HG03442 (cell line): ENCODE measurements at regions not wholly inside any gene's neighbourhood (a gene's known extent, or its start where the extent isn't known, plus 50 kb on each side); places are given as distances from the start of the nearest gene placed in this dataset.

Experiments used
- ATAC-seq: cut with Tn5 transposase; IDR thresholded peaks from one replicate; pipeline ENCODE4 v1.9.1; 2021; ENCODE audit warnings: mild to moderate bottlenecking, moderate library complexity; ENCODE audit not compliant: unreplicated experiment

- ATAC-seq, result no peak
Measured at GRCh38 chr10:117669122-117669521, 126.6 kb downstream of the EMX2 start.

- ATAC-seq, result no peak
Measured at GRCh38 chr10:117670116-117670904, 127.8 kb downstream of the EMX2 start.

- no peak for ATAC-seq
Measured at GRCh38 chr10:117673230-117674010, 130.9 kb downstream of the EMX2 start.

GRCh38 chr10:117674201-117674600 is 131.7 kb downstream of the EMX2 start:
- no peak for ATAC-seq

- no peak for ATAC-seq
Measured at GRCh38 chr10:117674646-117675045, 132.1 kb downstream of the EMX2 start.

GRCh38 chr10:117675514-117676055 is 133.0 kb downstream of the EMX2 start:
- no peak for ATAC-seq

GRCh38 chr10:117677239-117677638 is 134.7 kb downstream of the EMX2 start:
- ATAC-seq, result no peak

GRCh38 chr10:117677890-117678500 is 135.4 kb downstream of the EMX2 start:
- no peak for ATAC-seq

GRCh38 chr10:117680601-117681000 is 138.1 kb downstream of the EMX2 start:
- ATAC-seq, result no peak

- no peak for ATAC-seq
Measured at GRCh38 chr10:117681104-117681503, 138.6 kb downstream of the EMX2 start.

- ATAC-seq, result no peak
Measured at GRCh38 chr10:117684046-117684610, 141.6 kb downstream of the EMX2 start.

GRCh38 chr10:117684672-117685211 is 142.2 kb downstream of the EMX2 start:
- no peak for ATAC-seq

- ATAC-seq, result no peak
Measured at GRCh38 chr10:117685431-117685830, 142.9 kb downstream of the EMX2 start.

- no peak for ATAC-seq
Measured at GRCh38 chr10:117686606-117687005, 144.1 kb downstream of the EMX2 start.

GRCh38 chr10:117688358-117688757 is 145.8 kb downstream of the EMX2 start:
- ATAC-seq, result no peak

GRCh38 chr10:117689566-117689965 is 147.0 kb downstream of the EMX2 start:
- ATAC-seq, result no peak

- ATAC-seq, result no peak
Measured at GRCh38 chr10:117690359-117690758, 147.8 kb downstream of the EMX2 start.

GRCh38 chr10:117694190-117694589 is 151.6 kb downstream of the EMX2 start:
- ATAC-seq, result no peak

GRCh38 chr10:117697402-117697801 is 154.9 kb downstream of the EMX2 start:
- no peak for ATAC-seq

GRCh38 chr10:117698809-117699208 is 156.3 kb downstream of the EMX2 start:
- no peak for ATAC-seq
